SW480 (cell line): ENCODE measurements at regions not wholly inside any gene's neighbourhood (a gene's known extent, or its start where the extent isn't known, plus 50 kb on each side); places are given as distances from the start of the nearest gene placed in this dataset.
A peak's percentile ranks its signal among the peaks of the same experiment; 100 is the strongest.
"Not testable (repeated sequence)": the region's sequence is repeated elsewhere in the genome, so short reads cannot be mapped to it uniquely, and the experiment has no call there.

Experiments used
- DNase-seq: peaks from one replicate; pipeline ENCODE4 v3.0.0-alpha.2; 2016; ENCODE audit warnings: low spot score

DNA sequence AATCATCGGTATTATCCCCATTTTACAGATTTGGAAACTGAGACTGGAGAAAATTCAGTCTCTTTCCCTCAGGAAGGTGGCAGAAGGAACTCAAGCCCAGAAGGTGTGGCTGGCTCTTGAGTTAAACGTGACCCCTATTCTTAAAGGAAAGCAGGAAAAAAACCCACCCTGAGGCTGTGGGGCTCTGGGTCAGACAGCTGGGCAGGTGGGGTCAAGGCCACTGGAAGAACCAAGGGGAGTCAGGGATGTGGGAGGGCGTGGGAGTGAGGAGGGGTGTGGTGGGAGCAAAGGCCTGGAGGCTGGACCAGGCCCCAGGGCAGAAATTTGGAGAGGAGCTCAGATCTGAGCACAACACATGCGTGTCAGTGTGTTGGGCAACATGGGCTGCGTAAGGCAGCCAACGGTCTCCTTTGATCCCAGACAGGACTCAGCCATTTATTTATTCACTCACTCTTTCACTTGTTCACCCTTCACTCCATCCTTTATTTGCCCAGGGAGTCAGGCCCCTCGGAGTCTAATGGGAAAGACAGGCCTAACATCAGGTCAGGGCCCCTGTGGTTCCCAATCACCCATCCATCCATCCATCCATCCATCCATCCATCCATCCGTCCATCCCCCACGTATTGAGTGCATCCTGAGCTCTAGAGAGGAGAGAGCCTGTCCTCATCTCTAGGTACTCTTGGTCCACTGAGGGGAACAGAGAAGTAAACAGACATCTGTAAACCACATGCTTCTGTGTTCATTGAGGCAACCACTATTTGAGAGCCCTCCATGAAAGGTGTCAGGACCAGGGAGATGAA, 165.0 kb downstream of the VEGFA start:
- DNase-seq = no peak

- no peak for DNase-seq
These were observed 164.3 kb downstream of the VEGFA start for GRCh38 chr6:43934183-43934802.

- DNase-seq = no peak
These were observed 163.3 kb downstream of the VEGFA start for GRCh38 chr6:43933148-43933885.

DNA sequence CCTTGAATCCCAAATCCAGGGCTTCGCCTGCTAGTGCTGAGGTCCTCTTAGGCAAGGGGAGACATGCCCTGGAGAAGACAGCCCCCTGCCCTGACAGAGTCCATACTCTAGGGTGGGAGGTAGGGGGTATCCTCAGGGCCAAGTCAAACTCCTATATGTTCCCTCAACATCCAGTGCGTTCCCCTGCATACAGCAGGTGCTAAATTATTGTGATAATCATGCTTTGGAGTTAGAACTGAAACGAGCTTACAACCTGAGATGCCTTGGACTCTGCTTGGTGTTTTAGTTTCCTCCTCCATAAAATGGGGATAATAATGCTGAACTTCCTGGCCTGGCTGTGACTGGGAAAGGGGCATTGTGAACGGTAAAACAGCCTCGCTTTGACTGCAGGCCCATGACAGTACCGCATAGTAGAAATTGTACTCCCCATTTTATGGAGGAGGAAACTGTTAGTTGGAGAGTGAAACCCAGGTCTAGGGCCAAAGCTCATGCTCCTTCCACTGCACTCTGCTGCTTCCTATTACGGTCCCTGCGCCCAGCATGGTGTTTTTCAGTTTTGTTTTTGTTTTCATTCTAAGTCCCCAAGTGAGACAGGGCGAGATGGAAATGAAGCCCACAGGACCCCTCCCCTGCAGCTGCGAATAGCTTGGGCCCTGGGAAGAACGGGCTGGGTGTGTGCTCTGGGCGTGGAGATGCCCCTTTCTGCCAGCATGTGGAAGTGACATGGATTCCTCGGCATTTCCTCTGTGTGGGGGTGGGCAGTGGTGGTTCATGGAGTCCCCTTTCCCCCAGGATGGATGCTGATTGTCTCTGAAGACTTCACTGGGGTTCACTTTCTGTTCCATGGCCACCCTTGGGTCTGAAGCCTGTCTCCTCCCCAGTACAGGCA, 162.5 kb downstream of the VEGFA start:
- no peak for DNase-seq

- no peak for DNase-seq
These were observed 161.2 kb downstream of the VEGFA start for GRCh38 chr6:43931201-43931600.

DNA sequence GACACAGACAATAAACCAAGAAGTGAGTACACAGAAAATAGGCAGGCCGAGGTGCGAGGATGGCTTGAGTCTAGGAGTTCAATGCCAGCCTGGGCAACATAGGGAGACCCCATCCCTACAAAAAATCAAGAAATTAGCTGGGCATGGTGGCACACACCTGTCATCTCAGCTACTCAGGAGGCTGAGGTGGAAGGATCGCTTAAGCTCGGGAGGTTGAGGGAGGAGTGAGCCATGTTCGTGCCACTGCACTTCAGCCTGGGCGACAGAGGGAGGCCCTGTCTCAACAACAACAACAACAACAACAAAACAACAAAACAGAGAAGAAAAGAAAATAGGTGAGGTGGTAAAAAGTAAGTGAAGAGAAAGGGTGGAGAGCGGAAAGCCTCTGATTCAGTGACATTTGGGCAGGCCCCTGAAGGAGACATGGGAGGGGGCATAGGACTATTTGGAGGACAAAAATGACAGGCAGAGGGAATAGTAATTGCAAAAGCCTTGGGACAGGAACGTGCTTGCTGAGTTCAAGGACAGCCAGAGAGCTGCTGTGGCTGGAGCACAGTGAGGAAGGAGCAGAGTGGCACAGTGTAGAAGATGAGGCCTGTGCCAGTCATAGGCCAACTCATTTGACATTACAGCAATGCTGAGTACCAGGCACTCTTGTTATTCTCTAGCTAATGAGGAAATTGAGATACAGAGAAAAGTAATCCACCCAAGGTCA, 160.6 kb downstream of the VEGFA start:
- no peak for DNase-seq

DNA sequence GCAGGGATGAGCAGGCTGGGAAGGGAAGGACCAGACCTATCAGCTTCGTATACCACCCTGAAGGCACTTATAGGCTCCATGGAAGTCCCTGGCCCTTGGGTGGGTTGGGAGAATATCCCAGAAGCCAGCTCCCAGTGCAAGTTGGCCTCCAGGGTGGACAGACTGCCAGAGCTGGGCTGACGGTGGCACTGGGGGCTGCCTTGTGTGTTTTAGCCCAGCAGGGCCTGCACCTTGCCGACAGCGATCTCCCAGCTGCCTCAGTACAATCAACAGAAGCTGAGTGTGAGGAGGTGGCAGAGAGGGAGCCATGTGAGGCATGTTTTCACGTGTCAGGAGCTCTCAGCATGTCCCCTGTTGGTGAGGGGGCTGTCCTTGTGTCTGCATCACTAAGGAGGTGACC, 159.5 kb downstream of the VEGFA start:
- no peak for DNase-seq

DNA sequence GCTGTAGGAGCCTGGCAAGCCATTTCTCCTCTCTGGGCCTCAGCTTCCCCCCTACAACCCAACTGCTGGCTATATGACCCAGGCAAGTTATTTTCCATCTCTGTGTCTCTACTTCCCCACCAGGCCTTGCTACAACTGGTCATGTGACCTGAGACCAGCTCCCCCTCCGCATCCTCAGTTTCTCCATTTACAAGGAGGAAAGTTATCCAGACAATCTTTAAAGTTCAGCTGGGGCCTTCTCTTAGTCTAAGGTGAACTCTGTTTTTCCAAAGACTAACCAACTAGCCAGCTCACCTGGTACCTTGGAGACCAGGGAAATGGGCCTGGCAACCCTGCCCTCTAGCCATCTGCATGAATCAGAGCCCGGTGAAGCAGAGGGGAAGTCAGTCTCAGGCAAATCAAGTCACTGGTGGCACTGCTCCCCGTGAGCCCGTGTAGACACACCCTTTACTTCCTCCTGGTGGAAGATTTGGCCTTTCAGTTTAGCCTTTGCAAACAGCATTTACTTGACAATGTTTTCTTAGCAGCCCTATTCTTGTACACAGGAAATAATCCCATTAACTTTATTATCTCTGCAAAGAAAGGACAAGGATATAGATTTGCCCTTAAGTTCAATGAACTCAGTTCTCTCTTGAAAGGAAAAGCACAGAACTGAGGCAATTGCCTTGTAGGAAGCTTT, 157.7 kb downstream of the VEGFA start:
- no peak for DNase-seq

DNA sequence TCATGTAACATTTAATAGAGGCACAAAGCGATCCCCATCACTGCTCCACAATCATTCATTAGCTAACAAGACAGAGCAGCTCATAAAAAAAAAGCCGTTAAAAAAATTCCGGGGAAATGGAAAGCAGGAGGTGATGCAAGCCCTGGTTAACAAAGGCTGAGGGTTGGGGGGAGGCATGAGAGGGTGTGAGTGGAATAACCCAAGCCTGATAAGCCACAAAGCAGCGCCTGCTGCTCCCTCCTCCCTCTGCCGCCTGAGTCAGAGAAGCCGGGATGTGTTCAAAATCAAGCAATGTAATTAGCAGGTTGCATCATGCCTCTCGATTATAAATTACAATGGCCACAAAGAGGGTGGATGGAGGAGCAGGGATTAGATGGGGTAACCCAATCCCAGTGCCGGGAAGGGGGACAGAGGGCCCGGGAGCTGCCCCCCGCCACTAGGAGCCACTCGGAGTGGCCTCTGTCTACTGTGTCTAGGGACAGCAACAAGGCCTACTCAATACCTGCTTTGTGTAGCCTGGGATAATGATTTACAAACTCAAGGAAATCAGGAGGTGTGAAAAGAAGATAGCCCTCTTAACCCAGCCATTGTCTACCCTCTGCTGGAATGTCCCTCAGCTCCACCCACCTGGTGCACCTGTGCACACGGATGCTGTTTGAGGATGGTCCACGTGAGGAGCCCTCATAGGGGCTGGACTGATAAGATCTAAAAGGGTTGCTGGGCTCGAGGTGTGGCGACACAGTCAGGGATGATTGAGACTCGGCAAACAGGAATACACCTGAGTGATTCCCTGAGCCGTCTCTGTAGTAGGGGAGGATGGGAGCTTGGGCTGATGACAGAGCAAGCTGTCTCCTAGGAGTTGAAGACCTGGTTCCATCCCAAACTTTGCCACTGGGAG, 156.9 kb downstream of the VEGFA start:
- peak; percentile 98 for DNase-seq

- DNase-seq = not testable (repeated sequence)
These were observed 155.7 kb downstream of the VEGFA start for GRCh38 chr6:43925636-43926139.

GRCh38 chr6:43924222-43924702, 154.3 kb downstream of the VEGFA start:
- peak; percentile 74 for DNase-seq

- peak; percentile 74 for DNase-seq
These were observed 153.6 kb downstream of the VEGFA start for GRCh38 chr6:43923376-43924221.

DNA sequence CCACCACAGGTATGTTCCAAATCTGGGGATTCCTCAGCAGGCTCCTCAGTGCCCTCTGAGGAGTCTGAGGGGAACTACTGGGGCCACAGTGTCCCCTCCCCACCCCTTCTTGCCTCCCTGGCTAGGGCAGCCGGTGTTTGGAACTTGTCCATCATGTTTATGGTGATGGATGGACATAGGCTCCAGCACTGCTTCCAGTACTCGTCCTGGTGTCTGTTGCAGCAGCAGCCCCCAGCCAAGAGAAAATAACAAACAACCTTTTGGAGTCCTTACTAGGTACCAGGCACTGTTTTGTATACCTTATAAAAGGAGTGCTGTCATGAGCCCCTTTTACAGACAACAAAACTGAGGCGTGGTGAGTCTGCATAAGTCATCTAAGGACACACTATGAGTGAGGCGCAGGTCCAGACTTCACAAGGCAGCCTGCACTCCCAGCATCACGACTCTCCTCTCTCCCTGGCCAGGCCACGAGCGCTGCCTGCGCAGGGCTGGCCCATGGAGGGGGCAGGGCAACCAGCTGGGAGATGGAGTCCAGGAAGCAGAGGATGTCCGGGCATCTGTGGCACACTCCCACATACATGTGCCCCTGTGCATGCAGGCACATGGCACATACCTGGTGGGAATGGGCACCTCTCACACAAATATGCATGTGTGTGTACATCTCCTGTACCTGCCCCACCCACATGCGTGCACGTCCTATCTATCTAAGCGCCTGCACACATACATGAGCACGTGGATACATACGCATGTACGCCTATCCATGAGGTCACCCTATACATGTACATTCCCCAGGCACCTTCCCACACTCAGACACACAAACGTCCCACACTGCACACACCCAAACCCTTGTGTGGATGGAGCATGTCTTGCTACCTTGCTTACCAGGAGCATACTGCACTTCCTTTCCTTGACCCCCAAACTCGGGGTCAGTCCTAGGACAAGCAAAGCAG, 152.7 kb downstream of the VEGFA start:
- no peak for DNase-seq

DNA sequence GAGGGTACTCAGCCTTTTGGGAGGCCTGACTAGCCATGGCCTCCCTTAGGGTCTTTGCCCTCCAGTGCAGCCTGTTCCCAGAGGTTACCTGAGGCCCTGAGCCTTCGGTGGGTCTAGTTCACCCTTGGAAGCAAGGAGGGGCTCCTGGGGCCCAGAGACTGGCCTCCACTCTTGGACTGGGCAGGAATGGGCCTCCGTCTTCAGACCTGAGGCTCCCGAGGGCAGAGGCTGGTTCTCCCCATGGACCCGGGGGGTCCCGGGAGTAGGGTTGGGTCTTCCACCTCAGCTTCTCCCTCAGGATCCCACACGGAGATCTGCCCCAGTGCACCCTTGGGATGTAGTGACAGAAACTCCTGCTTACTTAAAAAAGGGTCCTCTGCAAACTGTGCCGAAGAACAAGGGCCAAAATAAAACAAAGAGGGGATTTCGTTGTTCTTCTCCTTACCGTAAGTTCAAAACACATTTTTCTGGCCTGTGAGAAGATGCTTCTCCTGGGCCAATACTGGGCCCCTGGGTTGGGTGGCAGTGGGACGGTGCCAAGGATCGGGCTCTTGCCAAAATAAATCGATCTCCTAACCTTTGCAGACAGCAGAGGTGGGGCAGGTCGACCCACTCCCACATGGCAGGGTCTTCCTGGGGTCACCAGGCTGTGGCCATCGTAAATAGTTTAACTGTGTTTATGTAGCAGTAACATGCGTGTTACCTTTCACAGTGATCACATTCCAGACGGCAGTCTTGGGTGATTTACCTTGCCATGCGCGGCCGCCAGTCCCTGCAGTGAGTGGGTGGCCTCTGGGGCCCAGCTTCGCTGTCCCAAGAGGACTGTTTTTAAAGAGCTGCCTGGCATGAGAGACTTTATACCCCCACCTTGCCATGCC, 151.8 kb downstream of the VEGFA start:
- no peak for DNase-seq

- no peak for DNase-seq
These were observed 151.0 kb downstream of the VEGFA start for GRCh38 chr6:43921039-43921438.

DNA sequence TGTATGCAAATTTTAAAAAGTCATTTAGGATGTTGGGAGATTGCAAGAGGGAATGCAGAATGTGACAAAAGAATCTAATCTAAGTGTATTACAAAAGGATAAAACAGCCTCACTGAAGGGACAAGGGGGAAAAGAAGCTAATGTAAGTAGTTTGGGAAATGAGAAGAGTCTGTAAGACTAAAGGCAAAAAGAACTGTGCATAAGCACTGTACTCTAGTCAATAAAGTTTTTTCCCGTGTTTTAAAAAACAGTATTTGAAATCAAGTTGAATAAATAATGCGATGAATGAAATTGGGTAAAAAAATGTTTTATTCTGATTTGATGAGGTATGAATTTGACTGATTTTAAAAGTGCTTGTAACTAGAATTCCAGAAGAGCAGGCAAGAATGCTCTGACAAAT, 149.8 kb downstream of the VEGFA start:
- no peak for DNase-seq
